ENCODE measurements at regions not wholly inside any gene's neighbourhood (a gene's known extent, or its start where the extent isn't known, plus 50 kb on each side); places are given as distances from the start of the nearest gene placed in this dataset.

DNA sequence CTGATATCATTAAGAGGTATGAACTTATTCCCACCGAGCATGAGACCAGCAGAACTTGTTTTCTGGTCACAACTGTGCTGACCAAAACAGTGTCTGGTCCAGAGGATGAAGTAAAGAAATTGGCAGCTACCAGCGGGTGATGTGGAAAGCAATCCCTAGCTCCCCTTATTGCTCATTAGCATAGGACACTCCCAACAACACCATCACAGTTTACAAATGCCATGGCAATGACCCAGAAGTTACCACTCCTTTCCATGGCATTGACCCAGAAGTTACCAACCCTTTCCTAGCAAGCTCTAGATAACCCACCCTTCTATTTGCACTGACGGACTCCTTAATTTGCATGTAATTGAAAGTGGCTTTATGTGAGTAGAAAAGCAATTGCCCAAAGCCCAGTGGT is 1856.1 kb downstream of the OLFM4 start:
- ATAC-seq = no peak
- TF ChIP-seq TOX (CRISPR knock-in tag; IDR thresholded peaks at IDR 0.05; ENCODE audit: borderline replicate concordance) (no peak), ESRRG (CRISPR knock-in tag; IDR thresholded peaks at IDR 0.05) (no peak), ZNF565 (CRISPR knock-in tag; conservative IDR thresholded peaks at IDR 0.05; ENCODE audit: low read depth) (no peak), PPARA (CRISPR knock-in tag; IDR thresholded peaks at IDR 0.05; ENCODE audit: borderline replicate concordance) (no peak), ISL1 (CRISPR knock-in tag; IDR thresholded peaks at IDR 0.05) (no peak), RARB (CRISPR knock-in tag; IDR thresholded peaks at IDR 0.05) (no peak)
- TF ChIP-seq, protein P1, sequence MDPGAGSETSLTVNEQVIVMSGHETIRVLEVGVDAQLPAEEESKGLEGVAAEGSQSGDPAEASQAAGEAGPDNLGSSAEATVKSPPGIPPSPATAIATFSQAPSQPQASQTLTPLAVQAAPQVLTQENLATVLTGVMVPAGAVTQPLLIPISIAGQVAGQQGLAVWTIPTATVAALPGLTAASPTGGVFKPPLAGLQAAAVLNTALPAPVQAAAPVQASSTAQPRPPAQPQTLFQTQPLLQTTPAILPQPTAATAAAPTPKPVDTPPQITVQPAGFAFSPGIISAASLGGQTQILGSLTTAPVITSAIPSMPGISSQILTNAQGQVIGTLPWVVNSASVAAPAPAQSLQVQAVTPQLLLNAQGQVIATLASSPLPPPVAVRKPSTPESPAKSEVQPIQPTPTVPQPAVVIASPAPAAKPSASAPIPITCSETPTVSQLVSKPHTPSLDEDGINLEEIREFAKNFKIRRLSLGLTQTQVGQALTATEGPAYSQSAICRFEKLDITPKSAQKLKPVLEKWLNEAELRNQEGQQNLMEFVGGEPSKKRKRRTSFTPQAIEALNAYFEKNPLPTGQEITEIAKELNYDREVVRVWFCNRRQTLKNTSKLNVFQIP (CRISPR knock-in tag; IDR thresholded peaks at IDR 0.05; ENCODE audit: borderline replicate concordance, low read depth) = no peak

DNA sequence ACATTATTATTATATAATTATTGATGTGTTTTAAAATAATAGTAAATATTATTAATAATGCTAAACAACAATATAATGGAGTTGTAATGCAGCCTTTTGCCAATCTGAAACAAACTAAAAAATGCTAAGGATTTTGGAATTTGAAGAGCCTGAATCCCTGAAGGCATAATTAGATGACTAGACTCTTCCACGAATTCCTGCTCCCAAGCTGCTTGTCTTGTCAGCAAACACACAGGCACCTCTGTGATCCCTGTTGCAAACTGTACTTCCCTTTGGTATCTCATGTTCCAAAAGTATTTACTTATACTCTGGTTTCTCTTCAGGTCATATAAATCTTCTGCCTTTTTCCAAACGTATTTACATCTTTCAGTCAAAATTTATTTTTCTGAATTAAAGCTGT is 1862.4 kb downstream of the OLFM4 start:
- ATAC-seq = no peak
- TF ChIP-seq TCF4 (CRISPR knock-in tag; IDR thresholded peaks at IDR 0.05; ENCODE audit: borderline replicate concordance) (no peak), ZFP30 (CRISPR knock-in tag; IDR thresholded peaks at IDR 0.05) (no peak), BACH2 (CRISPR knock-in tag; IDR thresholded peaks at IDR 0.05; ENCODE audit: borderline replicate concordance) (no peak), ZFP3 (CRISPR knock-in tag; IDR thresholded peaks at IDR 0.05) (no peak), OSR1 (CRISPR knock-in tag; IDR thresholded peaks at IDR 0.05) (no peak), GLIS3 (CRISPR knock-in tag; IDR thresholded peaks at IDR 0.05) (no peak), RARB (CRISPR knock-in tag; IDR thresholded peaks at IDR 0.05) (no peak), ZC3H10 (CRISPR knock-in tag; IDR thresholded peaks at IDR 0.05) (no peak), TOX (CRISPR knock-in tag; IDR thresholded peaks at IDR 0.05; ENCODE audit: borderline replicate concordance) (no peak), CSDC2 (CRISPR knock-in tag; IDR thresholded peaks at IDR 0.05) (no peak), SNAI2 (CRISPR knock-in tag; IDR thresholded peaks at IDR 0.05) (no peak), PPARA (CRISPR knock-in tag; IDR thresholded peaks at IDR 0.05; ENCODE audit: borderline replicate concordance) (no peak)
- TF ChIP-seq, protein P2, sequence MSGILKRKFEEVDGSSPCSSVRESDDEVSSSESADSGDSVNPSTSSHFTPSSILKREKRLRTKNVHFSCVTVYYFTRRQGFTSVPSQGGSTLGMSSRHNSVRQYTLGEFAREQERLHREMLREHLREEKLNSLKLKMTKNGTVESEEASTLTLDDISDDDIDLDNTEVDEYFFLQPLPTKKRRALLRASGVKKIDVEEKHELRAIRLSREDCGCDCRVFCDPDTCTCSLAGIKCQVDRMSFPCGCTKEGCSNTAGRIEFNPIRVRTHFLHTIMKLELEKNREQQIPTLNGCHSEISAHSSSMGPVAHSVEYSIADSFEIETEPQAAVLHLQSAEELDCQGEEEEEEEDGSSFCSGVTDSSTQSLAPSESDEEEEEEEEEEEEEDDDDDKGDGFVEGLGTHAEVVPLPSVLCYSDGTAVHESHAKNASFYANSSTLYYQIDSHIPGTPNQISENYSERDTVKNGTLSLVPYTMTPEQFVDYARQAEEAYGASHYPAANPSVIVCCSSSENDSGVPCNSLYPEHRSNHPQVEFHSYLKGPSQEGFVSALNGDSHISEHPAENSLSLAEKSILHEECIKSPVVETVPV (CRISPR knock-in tag; IDR thresholded peaks at IDR 0.05) = no peak
- TF ChIP-seq, protein P3, sequence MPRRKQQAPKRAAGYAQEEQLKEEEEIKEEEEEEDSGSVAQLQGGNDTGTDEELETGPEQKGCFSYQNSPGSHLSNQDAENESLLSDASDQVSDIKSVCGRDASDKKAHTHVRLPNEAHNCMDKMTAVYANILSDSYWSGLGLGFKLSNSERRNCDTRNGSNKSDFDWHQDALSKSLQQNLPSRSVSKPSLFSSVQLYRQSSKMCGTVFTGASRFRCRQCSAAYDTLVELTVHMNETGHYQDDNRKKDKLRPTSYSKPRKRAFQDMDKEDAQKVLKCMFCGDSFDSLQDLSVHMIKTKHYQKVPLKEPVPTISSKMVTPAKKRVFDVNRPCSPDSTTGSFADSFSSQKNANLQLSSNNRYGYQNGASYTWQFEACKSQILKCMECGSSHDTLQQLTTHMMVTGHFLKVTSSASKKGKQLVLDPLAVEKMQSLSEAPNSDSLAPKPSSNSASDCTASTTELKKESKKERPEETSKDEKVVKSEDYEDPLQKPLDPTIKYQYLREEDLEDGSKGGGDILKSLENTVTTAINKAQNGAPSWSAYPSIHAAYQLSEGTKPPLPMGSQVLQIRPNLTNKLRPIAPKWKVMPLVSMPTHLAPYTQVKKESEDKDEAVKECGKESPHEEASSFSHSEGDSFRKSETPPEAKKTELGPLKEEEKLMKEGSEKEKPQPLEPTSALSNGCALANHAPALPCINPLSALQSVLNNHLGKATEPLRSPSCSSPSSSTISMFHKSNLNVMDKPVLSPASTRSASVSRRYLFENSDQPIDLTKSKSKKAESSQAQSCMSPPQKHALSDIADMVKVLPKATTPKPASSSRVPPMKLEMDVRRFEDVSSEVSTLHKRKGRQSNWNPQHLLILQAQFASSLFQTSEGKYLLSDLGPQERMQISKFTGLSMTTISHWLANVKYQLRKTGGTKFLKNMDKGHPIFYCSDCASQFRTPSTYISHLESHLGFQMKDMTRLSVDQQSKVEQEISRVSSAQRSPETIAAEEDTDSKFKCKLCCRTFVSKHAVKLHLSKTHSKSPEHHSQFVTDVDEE (CRISPR knock-in tag; IDR thresholded peaks at IDR 0.05) = no peak
- TF ChIP-seq, protein P4, sequence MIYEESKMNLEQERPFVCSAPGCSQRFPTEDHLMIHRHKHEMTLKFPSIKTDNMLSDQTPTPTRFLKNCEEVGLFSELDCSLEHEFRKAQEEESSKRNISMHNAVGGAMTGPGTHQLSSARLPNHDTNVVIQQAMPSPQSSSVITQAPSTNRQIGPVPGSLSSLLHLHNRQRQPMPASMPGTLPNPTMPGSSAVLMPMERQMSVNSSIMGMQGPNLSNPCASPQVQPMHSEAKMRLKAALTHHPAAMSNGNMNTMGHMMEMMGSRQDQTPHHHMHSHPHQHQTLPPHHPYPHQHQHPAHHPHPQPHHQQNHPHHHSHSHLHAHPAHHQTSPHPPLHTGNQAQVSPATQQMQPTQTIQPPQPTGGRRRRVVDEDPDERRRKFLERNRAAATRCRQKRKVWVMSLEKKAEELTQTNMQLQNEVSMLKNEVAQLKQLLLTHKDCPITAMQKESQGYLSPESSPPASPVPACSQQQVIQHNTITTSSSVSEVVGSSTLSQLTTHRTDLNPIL (CRISPR knock-in tag; IDR thresholded peaks at IDR 0.05; ENCODE audit: low read depth) = no peak
- TF ChIP-seq, protein P5, sequence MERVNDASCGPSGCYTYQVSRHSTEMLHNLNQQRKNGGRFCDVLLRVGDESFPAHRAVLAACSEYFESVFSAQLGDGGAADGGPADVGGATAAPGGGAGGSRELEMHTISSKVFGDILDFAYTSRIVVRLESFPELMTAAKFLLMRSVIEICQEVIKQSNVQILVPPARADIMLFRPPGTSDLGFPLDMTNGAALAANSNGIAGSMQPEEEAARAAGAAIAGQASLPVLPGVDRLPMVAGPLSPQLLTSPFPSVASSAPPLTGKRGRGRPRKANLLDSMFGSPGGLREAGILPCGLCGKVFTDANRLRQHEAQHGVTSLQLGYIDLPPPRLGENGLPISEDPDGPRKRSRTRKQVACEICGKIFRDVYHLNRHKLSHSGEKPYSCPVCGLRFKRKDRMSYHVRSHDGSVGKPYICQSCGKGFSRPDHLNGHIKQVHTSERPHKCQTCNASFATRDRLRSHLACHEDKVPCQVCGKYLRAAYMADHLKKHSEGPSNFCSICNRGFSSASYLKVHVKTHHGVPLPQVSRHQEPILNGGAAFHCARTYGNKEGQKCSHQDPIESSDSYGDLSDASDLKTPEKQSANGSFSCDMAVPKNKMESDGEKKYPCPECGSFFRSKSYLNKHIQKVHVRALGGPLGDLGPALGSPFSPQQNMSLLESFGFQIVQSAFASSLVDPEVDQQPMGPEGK (CRISPR knock-in tag; IDR thresholded peaks at IDR 0.05; ENCODE audit: borderline replicate concordance) = no peak
- TF ChIP-seq, protein P1 (CRISPR knock-in tag; IDR thresholded peaks at IDR 0.05; ENCODE audit: borderline replicate concordance, low read depth) = no peak
